ENCODE measurements at regions not wholly inside any gene's neighbourhood (a gene's known extent, or its start where the extent isn't known, plus 50 kb on each side); places are given as distances from the start of the nearest gene placed in this dataset.

GRCh38 chr4:30922625-30923024 is 202.5 kb downstream of the PCDH7 start:
- no peak for FAIRE-seq
- no peak overlapping the region for H2BK15ac ChIP-seq (ENCODE audit: low read length)
- no peak for DNase-seq (ENCODE audit: low read depth in 1 of 2, low spot score in 2 of 2)
- no peak overlapping the region for H2AK5ac ChIP-seq (ENCODE audit: low read depth, low read length)
- no peak overlapping the region for H4K91ac ChIP-seq (replicated peaks; ENCODE audit: insufficient read length, low read length)
- H2AFZ ChIP-seq (ENCODE audit: low read length) = no peak overlapping the region
- no peaks in the 10 kb centered on the region for H3K79me2 ChIP-seq (ENCODE audit: control insufficient read depth in 1 of 2, insufficient read depth in 2 of 2, low read length in 2 of 2)
- no peak overlapping the region for H3K18ac ChIP-seq (ENCODE audit: extremely low read depth, low read length)
- 84% methylated on average over 4 of the region's 4 CpGs; no CpG with 5 or more reads in 1 of the 2 experiments for WGBS, 2 experiments (ENCODE audit: extremely low coverage in 1 of 2, insufficient coverage in 1 of 2, insufficient read length in 1 of 2, insufficient replicate concordance in 2 of 2, low coverage in 1 of 2, low lambda C conversion rate in 2 of 2, missing lambda C conversion rate in 1 of 2)
- H3K27me3 ChIP-seq (replicated peaks in 1 of 4; ENCODE audit: control insufficient read depth in 3 of 4, extremely low read depth in 1 of 4, insufficient read depth in 3 of 4, low read length in 3 of 4) = no peaks in the 10 kb centered on the region
- H2BK120ac ChIP-seq (replicated peaks; ENCODE audit: low read depth, low read length) = no peak overlapping the region
- H3K79me1 ChIP-seq (ENCODE audit: low read depth, low read length) = no peaks in the 10 kb centered on the region
- no peak for TF ChIP-seq BACH1 (IDR thresholded peaks at IDR 0.05; ENCODE audit: low read length)
- no peak for TF ChIP-seq ATF3 (IDR thresholded peaks at IDR 0.05; ENCODE audit: insufficient read depth, low read depth, low read length)
- TF ChIP-seq ASH2L (IDR thresholded peaks at IDR 0.05; ENCODE audit: low read length) = no peak
- no peak for TF ChIP-seq HDAC6 (IDR thresholded peaks at IDR 0.05; ENCODE audit: low read depth, low read length)
- no peak for TF ChIP-seq PHF8 (conservative IDR thresholded peaks at IDR 0.05; ENCODE audit: low read depth, low read length)
- no peak for TF ChIP-seq SP4 (IDR thresholded peaks at IDR 0.05; ENCODE audit: low read length)
- no peak for TF ChIP-seq POLR2A (IDR thresholded peaks at IDR 0.05; ENCODE audit: control extremely low read depth in 1 of 2, low read depth in 2 of 2, low read length in 2 of 2)
- TF ChIP-seq POLR2AphosphoS5 (IDR thresholded peaks at IDR 0.05; ENCODE audit: low read depth, low read length) = no peak
- TF ChIP-seq MAX (IDR thresholded peaks at IDR 0.05) = no peak
- TF ChIP-seq EZH2 (IDR thresholded peaks at IDR 0.05; ENCODE audit: low read depth, low read length, severe bottlenecking) = no peak
- no peak for TF ChIP-seq KDM5A (IDR thresholded peaks at IDR 0.05; ENCODE audit: low read length)
- TF ChIP-seq GTF2F1 (IDR thresholded peaks at IDR 0.05; ENCODE audit: borderline replicate concordance, low read depth, low read length) = no peak
- no peak overlapping the region for H3K4me2 ChIP-seq (ENCODE audit: insufficient read depth in 1 of 2, low read depth in 2 of 2, low read length in 2 of 2)
- H4K8ac ChIP-seq (ENCODE audit: extremely low read depth, insufficient read depth, low read length) = no peak overlapping the region
- H3K4me3 ChIP-seq (ENCODE audit: extremely low read depth in 1 of 4, insufficient read depth in 2 of 4, low read depth in 3 of 4, low read length in 4 of 4) = no peak overlapping the region
- ChIA-PET CTCF (ENCODE audit: partially characterized antibody) (no interaction called here), POLR2A (ENCODE audit: partially characterized antibody) (no interaction called here)
- no peak overlapping the region for H4K5ac ChIP-seq (ENCODE audit: insufficient read length, low read depth, low read length)
- H2BK12ac ChIP-seq (ENCODE audit: low read depth, low read length) = no peak overlapping the region
- H3K36me3 ChIP-seq (ENCODE audit: control insufficient read depth in 2 of 4, insufficient read depth in 4 of 4, low read length in 3 of 4) = no peaks in the 10 kb centered on the region; a peak in 1 of 8 replicates
- H3K4ac ChIP-seq (replicated peaks; ENCODE audit: insufficient read length, low read depth, low read length) = no peak overlapping the region
- H3K56ac ChIP-seq (replicated peaks; ENCODE audit: insufficient read length, low read depth, low read length) = no peak overlapping the region
- H3K9me3 ChIP-seq (ENCODE audit: insufficient read depth in 2 of 2, low read depth in 1 of 2, low read length in 1 of 2) = no peaks in the 10 kb centered on the region
- H2BK5ac ChIP-seq (ENCODE audit: low read depth, low read length) = no peak overlapping the region
- no peak overlapping the region for H3K23ac ChIP-seq (ENCODE audit: insufficient read length)
- peaks cover 0 to 13% (median 2%) of the 10 kb centered on the region in 4 experiments; a peak in 2 of 7 replicates for H3K4me1 ChIP-seq (replicated peaks in 1 of 4; ENCODE audit: control insufficient read depth in 3 of 4, insufficient read depth in 4 of 4, low read length in 3 of 4)
- H2BK20ac ChIP-seq (ENCODE audit: low read length) = no peak overlapping the region
- no peak overlapping the region for H3K14ac ChIP-seq (ENCODE audit: insufficient read length)
- H3K9ac ChIP-seq (replicated peaks in 1 of 4; ENCODE audit: extremely low read depth in 1 of 4, low read depth in 3 of 4, low read length in 3 of 4) = no peak overlapping the region
- no peaks in the 10 kb centered on the region for H4K20me1 ChIP-seq (replicated peaks in 1 of 2; ENCODE audit: control insufficient read depth in 1 of 2, insufficient read depth in 2 of 2, low read length in 2 of 2)
- no peaks in the 10 kb centered on the region for H3K23me2 ChIP-seq (ENCODE audit: low read depth, low read length)
- H3K27ac ChIP-seq (ENCODE audit: low read depth, low read length) = no peak overlapping the region
